ENCODE measurements at regions not wholly inside any gene's neighbourhood (a gene's known extent, or its start where the extent isn't known, plus 50 kb on each side); places are given as distances from the start of the nearest gene placed in this dataset.

- H3K36me3 ChIP-seq (ENCODE audit: insufficient read depth in 1 of 2, low read depth in 1 of 2): no peaks in the 10 kb centered on the region
- H3K27me3 ChIP-seq (ENCODE audit: insufficient read depth in 3 of 3, low read length in 2 of 3): peaks cover 0 to 2% (median 0%) of the 10 kb centered on the region in 3 donors
- ATAC-seq (no peak), DNase-seq (no peak)
- H3K4me3 ChIP-seq: no peak overlapping the region
- TF ChIP-seq CTCF (IDR thresholded peaks at IDR 0.05): no peak
- no peak overlapping the region for H3K27ac ChIP-seq
- H3K9me3 ChIP-seq: peaks cover 12% of the 10 kb centered on the region
- intact Hi-C loops (cut with DNase I): no loop called here
- no peaks in the 10 kb centered on the region for H3K4me1 ChIP-seq
- WGBS, 3 donors: 79 to 85% (median 81%) methylated on average over 9 to 10 of the region's 10 CpGs
Observed at GRCh38 chr16:79849119-79849518, 248.6 kb upstream of the MAF start.

GRCh38 chr16:79848719-79849118, 248.2 kb upstream of the MAF start:
- ATAC-seq (no peak), DNase-seq (no peak)
- Histone ChIP-seq H3K4me1 (no peaks in the 10 kb centered on the region), H3K27me3 (ENCODE audit: insufficient read depth in 3 of 3, low read length in 2 of 3) (peaks cover 0 to 2% (median 0%) of the 10 kb centered on the region in 3 donors), H3K36me3 (ENCODE audit: insufficient read depth in 1 of 2, low read depth in 1 of 2) (no peaks in the 10 kb centered on the region), H3K9me3 (peaks cover 10% of the 10 kb centered on the region), H3K4me3 (no peak overlapping the region), H3K27ac (no peak overlapping the region)
- intact Hi-C loops (cut with DNase I): no loop called here
- 62 to 75% (median 75%) methylated on average over 6 of the region's 6 CpGs for WGBS, 3 donors
- no peak for TF ChIP-seq CTCF (IDR thresholded peaks at IDR 0.05)

- 77 to 92% (median 90%) methylated on average over 5 of the region's 5 CpGs for WGBS, 3 donors
- TF ChIP-seq CTCF (IDR thresholded peaks at IDR 0.05): no peak
- Histone ChIP-seq H3K36me3 (ENCODE audit: insufficient read depth in 1 of 2, low read depth in 1 of 2) (no peaks in the 10 kb centered on the region), H3K4me3 (no peak overlapping the region), H3K4me1 (no peaks in the 10 kb centered on the region), H3K27me3 (ENCODE audit: insufficient read depth in 3 of 3, low read length in 2 of 3) (peaks cover 0 to 2% (median 0%) of the 10 kb centered on the region in 3 donors), H3K27ac (no peak overlapping the region), H3K9me3 (peaks cover 2% of the 10 kb centered on the region)
- ATAC-seq (no peak), DNase-seq (no peak)
- intact Hi-C loops (cut with DNase I): no loop called here
Observed at GRCh38 chr16:79847569-79847968, 247.0 kb upstream of the MAF start.

GRCh38 chr16:79847101-79847500, 246.6 kb upstream of the MAF start:
- WGBS, 3 donors: 62 to 64% (median 64%) methylated on average over 7 of the region's 7 CpGs
- no peak for TF ChIP-seq CTCF (IDR thresholded peaks at IDR 0.05)
- no peak for DNase-seq
- no peaks in the 10 kb centered on the region for H3K36me3 ChIP-seq (ENCODE audit: insufficient read depth in 1 of 2, low read depth in 1 of 2)
- no peaks in the 10 kb centered on the region for H3K9me3 ChIP-seq
- no peaks in the 10 kb centered on the region for H3K4me1 ChIP-seq
- ATAC-seq: no peak
- H3K4me3 ChIP-seq: no peak overlapping the region
- intact Hi-C loops (cut with DNase I): no loop called here
- H3K27ac ChIP-seq: no peak overlapping the region
- peaks cover 0 to 2% (median 0%) of the 10 kb centered on the region in 3 donors for H3K27me3 ChIP-seq (ENCODE audit: insufficient read depth in 3 of 3, low read length in 2 of 3)

- intact Hi-C loops (cut with DNase I): no loop called here
- Histone ChIP-seq H3K4me1 (no peaks in the 10 kb centered on the region), H3K27me3 (ENCODE audit: insufficient read depth in 3 of 3, low read length in 2 of 3) (peaks cover 0 to 2% (median 0%) of the 10 kb centered on the region in 3 donors), H3K4me3 (no peak overlapping the region), H3K36me3 (ENCODE audit: insufficient read depth in 1 of 2, low read depth in 1 of 2) (no peaks in the 10 kb centered on the region), H3K9me3 (no peaks in the 10 kb centered on the region), H3K27ac (no peak overlapping the region)
- DNase-seq (no peak), ATAC-seq (no peak)
- 94 to 95% (median 94%) methylated on average over 7 of the region's 7 CpGs for WGBS, 3 donors
- TF ChIP-seq CTCF (IDR thresholded peaks at IDR 0.05): no peak
Observed at GRCh38 chr16:79845734-79846135, 245.2 kb upstream of the MAF start.
